OCI-M1 (cell line): ENCODE measurements at regions not wholly inside any gene's neighbourhood (a gene's known extent, or its start where the extent isn't known, plus 50 kb on each side); places are given as distances from the start of the nearest gene placed in this dataset.

Experiments used
- DNase-seq: peaks from one replicate; lab custom pipeline; 2025; lab: John Stamatoyannopoulos, UW

DNA sequence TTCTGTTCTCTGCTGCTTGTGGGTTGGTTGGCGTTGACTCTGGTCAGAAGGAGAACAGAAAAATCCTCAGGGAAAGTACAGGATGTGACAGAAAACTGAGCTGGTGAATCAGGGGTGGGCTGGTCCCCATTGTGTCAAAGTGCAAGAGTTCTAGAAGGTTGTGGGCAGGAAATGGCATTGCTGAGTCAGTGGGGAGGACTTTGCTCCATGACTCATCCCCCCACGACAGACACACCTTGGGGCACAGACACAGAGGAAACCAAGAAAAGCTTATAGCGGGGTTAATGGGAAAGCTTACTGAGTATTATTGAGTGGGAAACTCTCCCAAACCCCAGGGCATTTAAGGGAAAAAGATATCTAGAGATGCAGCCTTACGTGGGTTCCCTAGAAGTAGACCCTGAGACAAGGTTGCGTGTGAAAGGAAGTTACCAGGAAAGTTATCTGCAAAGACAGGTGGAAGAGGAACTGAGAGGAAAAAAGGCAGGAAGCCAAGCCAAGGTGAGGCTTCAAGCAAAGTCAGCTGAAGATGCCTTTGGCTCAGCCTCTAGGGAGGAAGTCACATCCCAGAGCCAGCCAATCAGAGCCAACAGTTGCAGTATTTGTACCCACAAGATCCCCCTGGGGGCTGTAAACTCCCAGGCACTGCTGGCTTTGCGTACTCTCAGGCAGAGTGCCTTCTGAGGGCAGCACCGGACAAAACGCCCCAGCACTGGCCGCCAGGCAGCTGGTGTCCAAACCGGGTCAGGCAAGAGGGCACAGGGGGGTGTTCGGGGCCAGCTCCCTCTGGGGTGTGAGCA is 86.4 kb downstream of the FOXL1 start:
- peak; percentile 1 for DNase-seq

DNA sequence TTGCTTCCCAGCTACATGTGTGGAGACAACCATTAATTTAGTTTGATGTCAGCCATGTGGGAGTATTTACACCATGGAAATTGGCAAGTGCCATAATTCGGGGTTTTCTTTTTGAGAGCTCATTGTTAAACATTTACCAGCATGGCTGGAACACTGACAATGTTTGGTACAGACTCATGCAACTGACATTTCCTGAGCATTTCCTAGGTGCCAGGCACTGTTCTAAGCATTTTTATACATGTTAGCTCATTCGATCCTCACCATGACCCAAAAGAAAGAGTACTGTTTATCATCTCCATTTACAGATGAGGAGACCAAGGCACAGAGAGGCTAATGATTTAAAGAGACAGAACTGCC is 86.9 kb downstream of the FOXL1 start:
- no peak for DNase-seq

DNA sequence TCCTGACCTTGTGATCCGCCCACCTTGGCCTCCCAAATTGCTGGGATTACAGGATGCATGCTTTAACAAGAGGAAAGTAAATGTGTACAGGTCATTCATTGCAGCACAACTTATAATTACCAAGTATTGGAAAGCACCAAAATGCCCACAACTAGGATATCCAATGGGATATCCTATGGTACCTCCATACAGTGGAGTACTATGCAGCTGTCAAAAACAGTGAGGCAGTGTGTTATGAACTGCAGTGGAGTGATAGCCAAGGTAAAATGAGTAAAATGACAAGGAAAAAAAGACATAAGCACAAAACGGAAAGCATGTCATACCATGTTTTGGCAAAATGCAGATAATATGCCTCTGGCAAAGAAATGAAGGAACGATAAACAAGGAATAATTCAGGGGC is 87.6 kb downstream of the FOXL1 start:
- no peak for DNase-seq

DNA sequence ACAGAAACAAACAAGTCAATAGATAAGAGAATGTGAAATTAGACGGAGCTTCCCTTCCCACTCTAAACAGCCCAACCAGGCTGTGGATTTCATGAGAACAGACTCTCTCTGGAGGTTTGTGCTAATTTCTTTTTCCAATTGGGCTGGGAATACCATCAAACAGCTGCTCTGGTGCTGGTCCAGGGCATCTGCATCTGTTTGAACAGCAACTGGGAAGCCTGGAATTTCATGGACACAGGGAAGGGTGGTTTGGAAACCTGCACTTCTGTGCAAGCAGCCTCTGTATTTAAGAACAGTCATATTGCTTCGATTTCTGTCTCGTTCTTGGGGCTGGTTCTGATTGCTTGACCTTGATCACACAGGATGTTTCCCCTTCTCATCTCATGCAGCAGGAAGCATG is 88.7 kb downstream of the FOXL1 start:
- DNase-seq: no peak

DNA sequence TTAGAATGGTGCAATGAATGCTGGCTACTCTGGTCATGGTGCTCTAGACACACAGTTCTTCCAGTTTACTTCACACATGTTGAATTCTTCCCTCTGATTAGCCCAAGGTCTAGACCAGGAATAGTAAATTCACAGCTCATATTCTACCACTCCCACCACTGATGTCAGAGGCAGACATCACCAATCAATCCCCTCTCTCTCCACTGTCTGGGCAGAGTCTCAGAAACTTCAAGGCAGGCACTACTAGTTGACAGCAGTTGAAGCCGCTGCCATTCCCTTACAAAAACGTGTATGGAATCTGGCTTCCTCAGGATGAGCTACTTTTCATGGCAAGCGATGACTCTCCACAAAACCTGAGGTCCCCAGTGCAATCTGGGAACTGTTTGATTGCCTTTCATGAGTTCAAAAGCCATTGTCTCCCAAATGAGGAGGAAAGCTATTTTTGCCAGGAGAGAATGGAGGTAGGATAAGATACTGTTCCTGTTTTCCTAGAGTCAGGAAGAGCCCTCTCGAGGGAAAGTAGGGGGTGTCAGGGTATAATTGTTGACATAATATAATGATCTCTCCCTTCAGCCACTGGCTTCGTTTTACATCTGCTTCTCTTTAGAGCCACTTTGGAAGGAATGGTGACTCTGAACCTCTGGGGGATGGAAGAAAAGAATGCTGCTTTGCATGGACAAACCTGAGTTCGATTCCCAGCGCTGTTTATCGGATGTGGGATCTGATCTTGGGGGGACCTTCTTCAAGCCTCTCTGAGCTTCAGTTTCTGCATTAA is 90.0 kb downstream of the FOXL1 start:
- peak; percentile 2 for DNase-seq

DNA sequence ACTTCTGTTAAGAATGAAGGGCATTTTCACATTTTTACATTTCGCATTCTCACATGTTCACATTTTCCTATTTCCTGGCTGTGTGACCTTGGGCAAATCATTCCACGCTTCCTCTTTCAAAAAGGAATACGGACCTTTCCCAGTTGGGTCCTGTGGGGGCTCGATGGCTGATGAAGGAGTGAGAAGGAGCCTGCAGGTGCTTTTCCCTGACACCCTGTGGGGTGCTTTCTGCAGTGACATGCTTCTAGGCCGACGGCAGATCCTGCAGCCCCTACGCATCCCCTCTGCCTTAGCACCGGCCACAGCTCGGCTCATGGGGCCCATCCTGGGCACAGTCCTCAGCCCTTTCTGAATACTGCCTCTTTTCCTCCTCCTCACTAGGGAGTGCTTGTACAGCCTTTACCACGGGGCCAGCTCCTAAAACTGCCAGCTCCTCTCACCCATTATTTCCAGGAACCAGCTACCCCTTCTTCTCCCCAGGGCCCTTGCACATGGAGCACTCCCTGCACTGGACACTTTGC is 91.0 kb downstream of the FOXL1 start:
- DNase-seq: no peak

DNA sequence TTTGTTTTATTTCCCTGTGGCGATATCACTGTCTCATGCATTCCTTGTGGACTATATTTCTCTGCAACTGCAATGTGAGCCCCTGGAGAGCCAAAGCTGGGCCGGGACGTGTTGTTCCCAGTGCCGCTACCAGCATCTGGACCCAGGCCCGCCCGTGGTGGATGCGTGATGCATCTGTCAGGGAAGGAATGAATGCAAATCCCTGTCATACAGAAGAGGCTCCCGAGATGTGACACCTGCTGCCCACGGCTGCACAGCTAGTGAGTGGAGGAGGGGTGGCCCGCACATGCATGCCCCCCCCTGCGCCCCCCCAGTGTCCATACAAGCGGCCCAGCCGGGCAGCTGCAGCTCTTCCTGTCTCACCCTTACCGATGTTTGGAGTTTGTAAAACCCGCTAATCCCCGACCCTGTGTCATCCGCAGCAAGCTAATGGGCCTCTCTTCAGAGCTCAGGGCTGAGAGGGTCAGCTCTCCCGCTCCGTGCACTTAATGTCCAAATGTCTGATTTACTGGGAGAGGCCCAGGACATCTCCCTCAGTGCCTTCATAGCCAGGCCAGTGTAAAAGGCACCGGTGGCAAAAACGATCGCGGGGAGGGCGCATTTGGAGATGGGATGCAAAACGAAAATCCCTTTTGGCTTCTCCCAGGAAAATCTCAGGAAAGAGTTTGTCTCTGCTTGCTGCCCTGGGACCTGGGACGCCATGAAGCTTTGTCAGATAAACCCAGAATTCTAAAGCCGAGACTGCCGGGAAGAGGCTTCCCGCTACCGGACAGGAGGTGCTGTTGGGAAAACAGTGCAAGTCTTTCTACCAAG is 91.8 kb downstream of the FOXL1 start:
- DNase-seq: no peak

DNA sequence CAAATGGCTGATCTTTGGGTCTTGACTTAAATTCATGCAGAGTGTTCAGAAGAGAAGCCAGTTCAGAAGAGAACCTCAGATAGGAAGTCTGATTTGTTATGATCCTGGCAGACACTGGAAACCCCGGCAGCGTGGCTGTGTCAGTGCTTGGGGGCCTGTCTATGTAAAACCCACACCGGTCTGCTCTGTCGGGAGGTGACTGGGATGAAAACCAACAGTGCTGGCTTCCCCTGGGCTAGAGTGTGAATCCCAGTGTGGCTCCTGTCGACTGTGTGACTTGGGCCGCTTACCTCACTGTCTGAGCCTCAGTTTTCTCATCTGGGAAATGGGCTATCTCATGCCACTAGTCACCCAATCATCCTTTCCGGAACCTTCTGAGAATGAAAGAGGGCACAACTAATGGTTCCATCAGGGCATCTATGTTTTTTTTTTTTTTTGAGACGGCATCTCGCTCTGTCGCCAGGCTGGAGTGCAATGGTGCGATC is 92.4 kb downstream of the FOXL1 start:
- DNase-seq: no peak

DNA sequence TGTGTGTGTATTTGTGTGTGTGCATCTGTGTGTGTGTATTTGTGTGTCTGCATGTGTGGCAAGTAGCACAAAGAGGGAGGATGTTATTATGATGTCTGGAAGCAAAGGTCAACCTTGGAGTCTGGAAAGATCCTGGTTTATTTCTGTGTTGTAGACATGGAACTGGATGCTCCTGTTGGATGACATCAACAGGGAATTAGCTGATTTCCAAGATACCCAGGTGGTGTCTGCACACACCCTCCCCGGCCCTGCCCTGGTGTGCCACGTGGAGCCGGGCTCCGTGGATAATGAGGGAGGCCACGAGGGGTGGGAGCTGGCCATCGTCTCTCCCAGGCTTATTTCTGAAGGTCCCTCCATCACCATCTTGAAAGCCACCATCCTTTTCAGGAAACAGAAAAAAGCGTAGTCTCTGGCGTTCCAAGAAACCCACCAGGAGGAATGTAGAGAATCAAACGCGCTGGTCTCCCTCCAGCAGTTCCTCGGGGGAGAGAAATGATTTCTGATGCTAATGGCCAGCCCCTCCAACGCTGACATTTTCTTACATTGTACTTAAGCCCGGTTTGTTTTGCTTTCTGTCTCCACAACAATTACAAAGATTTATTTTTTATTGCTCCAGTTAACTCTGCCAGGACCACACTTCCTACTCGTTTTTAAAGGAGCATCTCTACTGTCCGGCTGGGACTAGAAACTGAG is 93.3 kb downstream of the FOXL1 start:
- DNase-seq: no peak

DNA sequence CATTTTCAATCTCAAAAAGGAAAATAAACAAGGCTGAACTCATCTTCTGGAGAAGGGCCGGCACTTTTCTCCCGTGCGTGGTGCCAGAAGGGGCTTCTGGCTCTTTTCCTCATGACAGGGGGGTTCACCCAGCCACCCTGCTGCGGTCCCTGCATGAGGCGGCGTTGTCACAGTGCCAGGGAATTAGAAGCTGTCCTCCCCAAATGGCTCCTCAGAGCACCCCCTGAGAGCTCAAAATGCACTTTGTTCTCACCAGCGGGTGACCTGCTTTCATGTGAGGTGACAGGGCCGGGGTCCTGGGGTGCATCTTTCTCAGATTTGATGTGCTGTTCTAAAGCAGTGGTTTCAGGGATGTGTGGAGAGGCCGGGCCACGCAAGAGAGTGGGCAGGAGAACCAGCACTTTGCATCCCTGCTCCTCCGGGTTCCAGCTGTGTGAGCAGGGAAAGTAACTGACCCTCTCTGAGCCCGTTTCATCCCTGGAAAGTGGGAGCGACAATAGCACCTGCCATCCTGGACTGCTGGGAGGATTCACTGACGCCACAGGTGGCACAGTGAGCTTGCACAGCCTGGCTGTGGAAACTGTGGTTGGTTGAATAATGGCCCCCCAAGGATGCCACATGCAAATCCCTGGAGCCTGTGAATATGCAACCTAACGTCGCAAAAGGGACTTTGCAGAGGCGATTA is 94.0 kb downstream of the FOXL1 start:
- DNase-seq: no peak

DNA sequence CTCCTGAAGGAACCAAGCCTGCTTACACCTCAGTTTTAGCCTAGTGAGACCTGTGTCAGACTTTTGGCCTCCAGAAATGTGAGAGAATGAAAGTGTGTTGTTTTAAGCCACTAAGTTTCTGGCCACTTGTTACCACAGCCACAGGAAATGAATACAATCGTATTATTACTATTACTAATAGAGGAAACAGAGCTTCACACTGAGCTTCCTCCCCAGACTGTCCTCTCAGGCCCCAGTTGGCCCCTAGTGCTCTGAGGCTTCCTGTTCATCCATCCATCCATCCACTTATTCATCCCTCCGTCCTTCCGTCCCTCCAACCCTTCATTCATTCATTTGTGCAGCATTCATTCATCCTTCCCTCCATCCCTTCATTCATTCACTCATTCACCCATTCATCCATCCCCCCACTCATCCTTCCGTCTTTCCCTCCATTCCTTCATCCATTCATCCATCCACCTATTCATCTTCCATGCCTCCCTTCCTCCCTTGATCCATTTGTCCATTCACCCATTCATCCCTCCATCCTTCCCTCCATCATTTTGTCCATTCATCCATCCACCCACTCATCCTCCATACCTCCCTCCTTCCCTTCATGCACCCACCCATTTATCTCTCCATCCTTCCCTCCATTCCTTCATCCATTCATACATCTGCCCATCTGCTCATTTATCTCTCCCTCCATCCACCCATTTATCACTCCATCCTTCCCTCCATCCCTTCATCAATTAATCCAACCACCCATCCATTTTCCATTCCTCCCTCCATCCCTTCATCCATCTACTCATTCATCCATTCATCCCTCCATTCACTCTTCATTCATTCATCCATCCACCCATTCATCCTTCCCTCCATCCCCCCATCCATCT is 95.0 kb downstream of the FOXL1 start:
- no peak for DNase-seq

DNA sequence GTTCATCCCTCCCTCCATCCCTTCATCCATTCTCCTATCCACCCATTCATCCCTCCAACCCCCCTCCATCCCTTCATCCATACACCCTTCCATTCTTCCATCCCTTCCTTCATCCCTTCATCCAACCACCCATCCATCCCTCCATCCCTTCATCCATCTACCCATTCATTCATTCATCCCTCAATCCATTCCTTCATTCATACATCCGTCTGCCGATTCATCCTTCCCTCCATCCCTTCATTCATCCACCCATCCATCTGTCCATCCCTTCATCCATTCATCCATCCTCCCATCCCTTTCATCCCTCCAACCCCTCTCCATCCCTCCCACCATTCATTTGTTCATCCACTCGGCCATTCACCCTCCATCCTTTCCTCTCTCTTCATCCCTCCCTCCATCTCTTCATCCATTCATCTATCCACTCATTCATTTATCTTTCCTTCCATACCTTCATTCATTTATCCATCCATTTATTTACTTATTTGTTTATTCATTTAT is 95.7 kb downstream of the FOXL1 start:
- no peak for DNase-seq

DNA sequence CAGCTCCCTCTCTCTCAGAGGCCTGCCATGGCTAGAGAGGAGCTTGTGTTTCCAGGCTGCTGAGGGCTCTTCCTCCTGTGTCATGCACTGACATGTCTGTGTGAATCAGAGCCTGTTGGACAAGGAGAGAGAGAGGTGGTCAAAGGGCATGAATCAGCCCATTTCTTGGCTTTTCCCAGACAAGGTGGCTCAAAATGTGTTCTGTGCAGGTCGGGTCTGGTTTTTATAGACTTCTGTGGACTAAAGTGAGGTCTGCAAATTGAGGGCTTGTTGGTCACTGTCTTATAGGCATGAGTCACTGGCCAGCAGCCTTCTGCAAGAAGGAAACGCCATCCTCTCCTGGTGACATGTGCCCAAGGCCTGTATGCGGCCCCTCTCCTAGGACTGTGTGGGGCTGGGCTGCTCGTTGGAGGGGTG is 97.9 kb downstream of the FOXL1 start:
- no peak for DNase-seq

DNA sequence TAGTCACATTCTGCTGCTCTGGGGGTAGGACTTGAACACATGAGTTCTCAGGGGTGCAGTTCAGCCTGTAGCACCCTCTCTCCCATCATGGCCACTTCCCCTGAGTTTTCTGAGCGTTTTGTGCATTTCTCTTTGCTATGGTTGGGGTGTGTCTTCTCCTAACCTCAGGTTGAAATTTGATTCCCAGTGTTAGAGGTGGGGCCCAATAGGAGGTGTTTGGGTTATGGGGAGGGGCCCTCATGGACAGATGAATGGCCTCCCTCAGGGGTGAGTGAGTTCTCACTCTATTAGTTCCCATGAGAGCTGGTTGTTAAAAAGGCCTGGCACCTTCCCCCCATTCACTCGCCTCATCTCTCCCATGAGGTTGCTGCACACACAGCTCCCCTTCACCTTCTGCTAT is 101.1 kb downstream of the FOXL1 start:
- no peak for DNase-seq

DNA sequence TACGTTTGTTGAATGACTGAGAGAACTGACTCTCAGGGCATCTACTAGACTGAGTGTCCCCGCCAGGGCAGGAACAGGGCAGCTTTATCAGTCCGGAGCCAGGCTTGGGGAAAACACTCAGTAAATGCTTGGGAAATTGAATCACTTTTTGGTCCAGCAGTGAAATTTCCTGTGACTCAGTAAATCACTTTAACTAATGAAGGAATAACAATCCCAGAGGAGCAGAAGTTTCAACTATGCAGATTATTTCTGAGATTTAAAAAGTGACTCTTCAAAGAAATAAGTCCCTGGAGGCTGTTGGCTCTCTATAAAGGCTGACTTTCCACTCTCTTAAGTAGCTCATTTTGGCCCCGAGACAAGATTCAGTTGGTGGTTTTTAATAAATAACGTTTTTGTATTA is 101.8 kb downstream of the FOXL1 start:
- DNase-seq: no peak

DNA sequence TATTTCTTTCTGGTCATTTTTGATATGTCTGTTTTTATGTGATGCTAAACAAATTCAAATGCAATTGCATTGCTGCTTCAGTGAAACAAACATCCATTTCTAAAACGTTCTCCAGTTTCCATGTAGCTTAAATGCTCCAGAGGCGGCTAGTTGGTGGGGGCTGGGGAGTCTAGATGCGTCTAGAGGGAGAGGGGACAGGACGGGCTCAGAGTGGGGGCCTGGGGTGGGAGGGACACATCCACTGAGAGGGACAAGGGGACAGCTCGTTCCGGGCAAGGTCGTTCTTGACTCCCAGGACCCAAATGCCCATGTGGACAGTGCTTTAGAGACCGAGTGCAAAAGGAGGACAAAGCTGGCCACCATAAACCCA is 102.3 kb downstream of the FOXL1 start:
- DNase-seq: no peak

DNA sequence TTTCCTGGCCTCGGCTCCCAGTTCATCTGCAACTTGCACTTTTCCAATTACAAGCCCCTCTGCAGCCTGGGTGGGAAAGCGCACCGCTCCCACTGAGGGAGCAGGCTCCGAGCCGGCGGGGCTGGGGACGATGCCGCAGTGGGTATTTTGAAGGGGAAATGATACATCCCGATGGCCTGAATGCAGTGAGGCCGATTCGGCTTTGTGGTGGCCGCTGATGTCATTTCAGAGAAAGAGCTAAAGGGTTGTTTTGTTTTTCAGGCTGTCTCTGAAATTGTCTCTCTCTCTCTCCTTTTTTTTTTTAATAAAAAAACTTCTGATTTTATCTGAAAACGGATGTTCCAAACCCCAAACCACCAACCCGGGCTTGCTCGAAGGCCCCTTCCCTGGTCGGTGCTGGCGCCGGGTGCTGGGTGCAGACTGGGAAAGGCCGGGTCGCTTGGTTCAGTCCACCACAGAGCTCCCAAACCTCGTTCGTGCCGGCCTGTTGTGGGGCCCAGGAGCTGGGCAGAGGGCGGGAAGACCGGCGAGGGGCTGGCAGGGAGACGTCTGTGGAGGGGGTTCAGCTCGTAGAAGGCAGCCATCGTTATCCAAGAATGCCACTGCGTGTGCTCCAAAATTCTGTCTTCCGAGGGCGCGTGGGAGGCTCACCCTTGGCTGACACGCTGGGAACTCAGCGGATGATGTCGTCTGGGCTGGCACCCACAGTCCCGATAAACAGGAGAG is 102.8 kb downstream of the FOXL1 start:
- no peak for DNase-seq

DNA sequence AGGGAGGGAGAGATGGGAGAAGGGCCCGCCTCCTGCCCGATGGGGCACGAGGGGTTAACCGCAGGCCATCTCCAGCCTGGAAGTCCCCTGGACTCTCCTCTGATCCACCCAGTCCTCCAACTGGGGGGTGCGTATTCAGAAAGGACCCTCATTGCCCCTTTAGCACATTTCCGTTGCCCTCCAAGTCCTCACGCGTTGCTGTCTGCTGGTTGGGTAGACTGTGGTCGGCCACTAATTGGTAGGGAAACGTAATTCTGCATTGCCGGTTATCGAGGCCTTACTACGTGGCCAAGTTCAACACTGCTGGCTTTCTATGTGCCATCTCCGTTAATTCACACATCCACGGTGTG is 103.4 kb downstream of the FOXL1 start:
- DNase-seq: no peak

DNA sequence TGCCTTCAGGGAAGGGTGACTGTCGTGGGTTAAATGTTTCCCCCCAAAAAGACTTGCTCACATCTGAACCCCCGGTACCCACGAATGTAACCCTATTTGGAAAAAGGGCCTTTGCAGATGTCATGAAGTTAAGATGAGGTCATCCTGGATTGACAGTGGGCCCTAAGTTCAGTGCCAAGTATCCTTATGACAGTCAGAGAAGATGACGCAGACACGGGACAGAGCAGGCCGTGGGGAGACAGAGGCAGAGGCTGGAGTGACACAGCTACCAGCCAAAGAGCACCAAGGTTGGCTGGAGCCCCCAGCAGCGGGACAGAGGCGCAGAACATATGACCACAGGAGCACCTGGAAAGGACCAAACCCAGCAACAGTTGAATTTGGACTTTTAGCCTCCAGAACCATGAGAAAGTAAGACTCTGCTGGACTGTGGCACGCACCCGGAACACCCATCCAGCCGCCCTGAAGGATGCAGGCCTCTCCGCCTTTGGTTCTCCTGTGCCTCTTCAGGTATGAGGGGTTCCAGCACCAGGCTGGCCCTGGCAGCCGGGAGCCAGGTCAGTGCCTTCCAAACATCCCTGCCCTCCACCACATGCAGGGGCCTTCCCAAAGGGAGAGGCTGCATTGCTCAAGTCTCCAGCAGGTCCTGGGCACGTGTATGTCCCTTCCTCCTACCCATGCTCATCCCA is 104.0 kb downstream of the FOXL1 start:
- no peak for DNase-seq
